OCI-LY3 (cell line): ENCODE measurements at regions not wholly inside any gene's neighbourhood (a gene's known extent, or its start where the extent isn't known, plus 50 kb on each side); places are given as distances from the start of the nearest gene placed in this dataset.

Experiments used
- EZH2phosphoT487 ChIP-seq: fragments of 200-600 bp; shearing (Covaris generic); IDR thresholded peaks from 2 replicates; pipeline ENCODE4 v1.6.1; 2018; ENCODE audit warnings: antibody characterized with exemption, mixed run types, low read depth
- TF ChIP-seq, protein P1 (sequence below): fragments of 200-600, 300-600 bp; sonication (generic); IDR thresholded peaks from 2 replicates; pipeline ENCODE4 v1.5.1; 2014; ENCODE audit warnings: antibody characterized with exemption, low read length, low read depth

GRCh38 chr6:142558786-142559185 lies 257.0 kb downstream of the ADGRG6 start:
- TF ChIP-seq, protein P1, sequence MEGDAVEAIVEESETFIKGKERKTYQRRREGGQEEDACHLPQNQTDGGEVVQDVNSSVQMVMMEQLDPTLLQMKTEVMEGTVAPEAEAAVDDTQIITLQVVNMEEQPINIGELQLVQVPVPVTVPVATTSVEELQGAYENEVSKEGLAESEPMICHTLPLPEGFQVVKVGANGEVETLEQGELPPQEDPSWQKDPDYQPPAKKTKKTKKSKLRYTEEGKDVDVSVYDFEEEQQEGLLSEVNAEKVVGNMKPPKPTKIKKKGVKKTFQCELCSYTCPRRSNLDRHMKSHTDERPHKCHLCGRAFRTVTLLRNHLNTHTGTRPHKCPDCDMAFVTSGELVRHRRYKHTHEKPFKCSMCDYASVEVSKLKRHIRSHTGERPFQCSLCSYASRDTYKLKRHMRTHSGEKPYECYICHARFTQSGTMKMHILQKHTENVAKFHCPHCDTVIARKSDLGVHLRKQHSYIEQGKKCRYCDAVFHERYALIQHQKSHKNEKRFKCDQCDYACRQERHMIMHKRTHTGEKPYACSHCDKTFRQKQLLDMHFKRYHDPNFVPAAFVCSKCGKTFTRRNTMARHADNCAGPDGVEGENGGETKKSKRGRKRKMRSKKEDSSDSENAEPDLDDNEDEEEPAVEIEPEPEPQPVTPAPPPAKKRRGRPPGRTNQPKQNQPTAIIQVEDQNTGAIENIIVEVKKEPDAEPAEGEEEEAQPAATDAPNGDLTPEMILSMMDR: no peak
- TF ChIP-seq EZH2phosphoT487: no peak
